ENCODE measurements at regions not wholly inside any gene's neighbourhood (a gene's known extent, or its start where the extent isn't known, plus 50 kb on each side); places are given as distances from the start of the nearest gene placed in this dataset.

DNA sequence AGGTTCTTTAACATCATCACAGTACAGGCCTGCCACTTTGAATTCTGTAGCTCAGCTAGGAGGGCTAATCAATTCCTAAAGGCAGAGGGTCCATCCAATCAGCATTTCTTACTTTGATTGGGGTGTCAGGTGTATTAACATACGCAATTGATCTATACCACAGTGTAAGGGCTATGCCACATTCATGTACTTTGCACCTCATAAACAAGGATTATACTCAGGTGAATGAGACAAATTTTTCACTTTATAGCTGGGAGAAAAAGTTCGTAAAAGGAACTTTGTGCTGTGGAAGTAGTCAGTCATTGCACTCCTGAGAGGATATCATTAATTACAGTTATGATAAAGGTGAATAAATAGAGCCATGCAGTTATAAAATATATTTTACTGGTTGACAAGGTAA, 119.9 kb upstream of the AHR start:
- Histone ChIP-seq H3K18ac (ENCODE audit: insufficient read length, low read depth, low read length) (no peak overlapping the region), H2AFZ (ENCODE audit: low read length) (no peak overlapping the region), H3K79me2 (ENCODE audit: insufficient read depth, low read length) (no peaks in the 10 kb centered on the region), H3K14ac (ENCODE audit: insufficient read depth, low read length) (no peak overlapping the region), H2AK5ac (ENCODE audit: insufficient read length, low read length) (no peak overlapping the region), H2BK120ac (ENCODE audit: low read depth, low read length, poor library complexity, severe bottlenecking) (no peak overlapping the region), H3K79me1 (ENCODE audit: insufficient read depth, low read depth, low read length, poor library complexity, severe bottlenecking) (no peaks in the 10 kb centered on the region), H2BK15ac (ENCODE audit: low read depth, low read length) (no peak overlapping the region), H4K5ac (ENCODE audit: insufficient read length, low read depth, low read length) (no peak overlapping the region), H2BK5ac (ENCODE audit: insufficient read length, low read length) (no peak overlapping the region), H3K56ac (ENCODE audit: insufficient read length, low read depth, low read length) (no peak overlapping the region), H3K9ac (ENCODE audit: extremely low read depth, insufficient read length, low read length) (no peak overlapping the region), H3K27ac (ENCODE audit: insufficient read length, low read depth, low read length) (no peak overlapping the region), H3K4me2 (ENCODE audit: insufficient read depth, insufficient read length, low read length) (no peak overlapping the region), H3K9me3 (ENCODE audit: control insufficient read depth, low read depth, low read length) (no peaks in the 10 kb centered on the region), H3K4me1 (ENCODE audit: insufficient read depth, low read length) (no peaks in the 10 kb centered on the region), H4K8ac (replicated peaks; ENCODE audit: insufficient read length, low read depth, low read length) (no peak overlapping the region), H3T11ph (ENCODE audit: low read length) (no peak overlapping the region), H4K20me1 (ENCODE audit: control insufficient read depth, insufficient read depth, insufficient read length) (no peaks in the 10 kb centered on the region), H2BK12ac (ENCODE audit: insufficient read length, low read depth, low read length) (no peak overlapping the region), H3K27me3 (ENCODE audit: insufficient read depth, low read length) (no peaks in the 10 kb centered on the region), H3K23me2 (ENCODE audit: insufficient read length, low read depth, low read length, poor library complexity, severe bottlenecking) (no peaks in the 10 kb centered on the region), H3K23ac (ENCODE audit: insufficient read length, low read depth, low read length) (no peak overlapping the region), H4K91ac (ENCODE audit: insufficient read length, low read depth, low read length) (no peak overlapping the region), H3K4ac (ENCODE audit: low read depth, low read length) (no peak overlapping the region), H2BK20ac (ENCODE audit: low read depth, low read length, poor library complexity, severe bottlenecking) (no peak overlapping the region)
- Mint-ChIP-seq H3K27ac (no peak overlapping the region), H3K27me3 (ENCODE audit: low read depth) (no peaks in the 10 kb centered on the region; the same call in 1 of the 2 replicates), H3K9me3 (no peaks in the 10 kb centered on the region), H3K4me3 (no peak overlapping the region), H3K4me1 (peaks cover 4 to 6% of the 10 kb centered on the region in 2 experiments; a peak in 2 of 4 replicates), H3K36me3 (ENCODE audit: insufficient read depth in 1 of 3, low read depth in 3 of 3) (no peaks in the 10 kb centered on the region)
- no peak for DNase-seq
- no CpG with 5 or more reads among the region's 2 CpGs for WGBS (ENCODE audit: extremely low coverage, insufficient read length, low lambda C conversion rate)
- TF ChIP-seq, protein P1, sequence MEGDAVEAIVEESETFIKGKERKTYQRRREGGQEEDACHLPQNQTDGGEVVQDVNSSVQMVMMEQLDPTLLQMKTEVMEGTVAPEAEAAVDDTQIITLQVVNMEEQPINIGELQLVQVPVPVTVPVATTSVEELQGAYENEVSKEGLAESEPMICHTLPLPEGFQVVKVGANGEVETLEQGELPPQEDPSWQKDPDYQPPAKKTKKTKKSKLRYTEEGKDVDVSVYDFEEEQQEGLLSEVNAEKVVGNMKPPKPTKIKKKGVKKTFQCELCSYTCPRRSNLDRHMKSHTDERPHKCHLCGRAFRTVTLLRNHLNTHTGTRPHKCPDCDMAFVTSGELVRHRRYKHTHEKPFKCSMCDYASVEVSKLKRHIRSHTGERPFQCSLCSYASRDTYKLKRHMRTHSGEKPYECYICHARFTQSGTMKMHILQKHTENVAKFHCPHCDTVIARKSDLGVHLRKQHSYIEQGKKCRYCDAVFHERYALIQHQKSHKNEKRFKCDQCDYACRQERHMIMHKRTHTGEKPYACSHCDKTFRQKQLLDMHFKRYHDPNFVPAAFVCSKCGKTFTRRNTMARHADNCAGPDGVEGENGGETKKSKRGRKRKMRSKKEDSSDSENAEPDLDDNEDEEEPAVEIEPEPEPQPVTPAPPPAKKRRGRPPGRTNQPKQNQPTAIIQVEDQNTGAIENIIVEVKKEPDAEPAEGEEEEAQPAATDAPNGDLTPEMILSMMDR (conservative IDR thresholded peaks at IDR 0.05) = no peak
